HepG2 (cell line): ENCODE measurements at regions not wholly inside any gene's neighbourhood (a gene's known extent, or its start where the extent isn't known, plus 50 kb on each side); places are given as distances from the start of the nearest gene placed in this dataset.
"Not testable (repeated sequence)": the region's sequence is repeated elsewhere in the genome, so short reads cannot be mapped to it uniquely, and the experiment has no call there.

ENCODE experiments used
- ATF7 ChIP-seq, 2 experiments: fragments of 450-650 bp in 1 of 2; sonication (generic) in 1 of 2; formaldehyde crosslinking in 1 of 2; IDR thresholded peaks; 2 replicates each; pipeline versions ENCODE4 v1.4.0 to v1.6.1; 2016 to 2020; ENCODE audit warnings: antibody characterized with exemption in 1 of 2, mild to moderate bottlenecking in 1 of 2, missing genetic modification reagents in 1 of 2
- ELF1 ChIP-seq: sonication (generic); formaldehyde crosslinking; IDR thresholded peaks from 2 replicates; pipeline ENCODE4 v1.4.0; 2020; ENCODE audit warnings: missing genetic modification reagents
- EZH2 ChIP-seq: conservative IDR thresholded peaks from 2 replicates; pipeline ENCODE4 v1.6.1; 2012; ENCODE audit warnings: mild to moderate bottlenecking, low read depth, low read length, moderate library complexity
- HOXD1 ChIP-seq: sonication (generic); formaldehyde crosslinking; IDR thresholded peaks from 2 replicates; pipeline ENCODE4 v1.5.0; 2020; ENCODE audit warnings: missing genetic modification reagents
- KLF9 ChIP-seq: IDR thresholded peaks from 2 replicates; pipeline ENCODE4 v1.6.1; 2016; ENCODE audit warnings: low read depth
- NFE2L2 ChIP-seq: fragments of 150-350 bp; IDR thresholded peaks from 2 replicates; pipeline ENCODE4 v1.6.1; 2014; ENCODE audit warnings: low read length
- PTBP1 ChIP-seq: fragments of 200-400 bp; formaldehyde crosslinking; IDR thresholded peaks from 2 replicates; pipeline ENCODE4 v1.6.1; 2018; ENCODE audit warnings: low read length, low read depth; ENCODE audit not compliant: poor library complexity, severe bottlenecking
- TBP ChIP-seq: sonication (generic); formaldehyde crosslinking; IDR thresholded peaks from 2 replicates; pipeline ENCODE4 v1.5.0; 2020; ENCODE audit warnings: missing genetic modification reagents
- USF2 ChIP-seq, 2 experiments: sonication (generic) in 1 of 2; formaldehyde crosslinking in 1 of 2; IDR thresholded peaks; 2 replicates each; pipeline versions ENCODE4 v1.5.1 to v1.6.1; 2011 to 2020; ENCODE audit warnings: borderline replicate concordance in 1 of 2, low read depth in 1 of 2, low read length in 1 of 2, mild to moderate bottlenecking in 1 of 2, missing genetic modification reagents in 1 of 2, moderate library complexity in 1 of 2
- ZNF574 ChIP-seq: sonication (generic); formaldehyde crosslinking; IDR thresholded peaks from 2 replicates; pipeline ENCODE4 v1.4.0; 2020; ENCODE audit warnings: missing genetic modification reagents
- ZNF672 ChIP-seq: sonication (generic); formaldehyde crosslinking; IDR thresholded peaks from 2 replicates; pipeline ENCODE4 v1.8.1; 2022; ENCODE audit warnings: missing genetic modification reagents

- not testable (repeated sequence) for TF ChIP-seq EZH2; ZNF672 (CRISPR knock-in tag); PTBP1; KLF9; ZNF574 (CRISPR knock-in tag); NFE2L2; USF2 (IDR thresholded peaks at IDR 0.05; ENCODE audit: low read depth, low read length); USF2 (CRISPR knock-in tag; IDR thresholded peaks at IDR 0.05; ENCODE audit: borderline replicate concordance); ATF7 (IDR thresholded peaks at IDR 0.05); ATF7 (CRISPR knock-in tag; IDR thresholded peaks at IDR 0.05); ELF1; TBP (CRISPR knock-in tag); HOXD1 (CRISPR knock-in tag)
Measured at GRCh38 chr22:16527753-16528152, 64.9 kb downstream of the CCT8L2 start.
